T-helper 2 cell treated with Interferon-gamma antibody and Interleukin-4, amounts not matched to agents 5 μg/mL and 100 μg/mL, for 36 hours (primary cell): ENCODE measurements at regions not wholly inside any gene's neighbourhood (a gene's known extent, or its start where the extent isn't known, plus 50 kb on each side); places are given as distances from the start of the nearest gene placed in this dataset.

Experiments used
- DNase-seq: peaks from one replicate; pipeline ENCODE4 v3.0.0; 2021; ENCODE audit warnings: low spot score
- H3K27ac Mint-ChIP-seq: one replicate; pipeline ENCODE4 v1.8.0; 2021; ENCODE audit warnings: mild to moderate bottlenecking, mixed read lengths
- H3K27me3 Mint-ChIP-seq: one replicate; pipeline ENCODE4 v1.8.0; 2021; ENCODE audit warnings: low read depth, mixed read lengths
- H3K36me3 Mint-ChIP-seq: one replicate; pipeline ENCODE4 v1.8.0; 2021; ENCODE audit warnings: low read depth, mixed read lengths
- H3K4me1 Mint-ChIP-seq: one replicate; pipeline ENCODE4 v1.8.0; 2021; ENCODE audit warnings: low read depth, mixed read lengths
- H3K4me3 Mint-ChIP-seq: one replicate; pipeline ENCODE4 v1.8.0; 2022; ENCODE audit warnings: mild to moderate bottlenecking, moderate library complexity, mixed read lengths
- H3K9me3 Mint-ChIP-seq: one replicate; pipeline ENCODE4 v1.8.0; 2021; ENCODE audit warnings: mixed read lengths

DNA sequence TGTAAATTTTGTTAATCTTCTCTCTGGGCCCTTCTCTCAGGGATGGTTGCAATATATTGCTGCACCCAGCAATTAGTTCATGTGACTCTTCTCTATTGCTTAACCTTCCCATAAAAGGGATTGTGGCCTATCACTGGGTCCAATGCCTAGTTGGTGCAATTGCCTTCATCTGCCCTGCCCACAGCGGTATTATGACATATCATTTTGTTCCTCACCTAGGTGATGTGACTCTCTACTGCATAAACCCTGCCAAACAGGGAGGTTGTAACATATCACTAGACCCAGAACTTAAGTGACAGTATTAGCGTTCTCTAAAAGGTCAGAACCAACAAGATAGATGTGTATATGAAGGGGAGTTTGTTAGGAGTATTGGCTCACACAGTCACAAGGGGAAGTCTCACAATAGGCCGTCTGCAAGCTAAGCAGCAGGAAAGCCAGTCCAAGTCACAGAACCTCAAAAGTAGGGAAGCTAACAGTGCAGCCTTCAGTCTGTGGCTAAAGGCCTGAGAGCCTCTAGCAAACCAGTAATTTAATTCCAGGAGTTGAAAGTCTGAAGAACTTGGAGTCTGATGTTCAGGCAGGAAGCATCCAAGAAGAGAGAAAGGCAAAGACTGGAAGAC, 317.8 kb downstream of the RPS4Y2 start:
- Mint-ChIP-seq H3K9me3 (peaks cover 6% of the 10 kb centered on the region), H3K4me1 (peaks cover 23% of the 10 kb centered on the region), H3K4me3 (no peak overlapping the region), H3K27me3 (no peaks in the 10 kb centered on the region), H3K36me3 (peaks cover 1% of the 10 kb centered on the region), H3K27ac (peak overlapping the region; percentile 20)
- no peak for DNase-seq

DNA sequence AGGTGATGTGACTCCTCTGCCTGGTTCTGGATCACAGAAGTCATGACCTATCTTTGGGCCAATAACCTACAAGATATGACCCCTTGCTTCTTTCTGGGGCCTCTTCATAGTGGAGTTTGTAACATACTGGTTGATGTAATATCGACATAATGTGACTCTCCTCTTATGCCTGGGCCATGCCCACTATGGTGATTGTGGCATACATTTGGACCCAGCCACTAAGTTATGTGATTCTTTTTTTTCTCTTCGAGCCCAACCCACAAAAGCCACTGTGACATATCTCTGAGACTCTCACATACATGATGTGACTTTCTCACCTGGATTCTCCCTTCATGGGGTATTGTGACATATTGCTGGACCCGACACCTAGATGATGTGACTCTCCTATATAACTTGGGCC, 319.8 kb downstream of the RPS4Y2 start:
- no peak overlapping the region for H3K27ac Mint-ChIP-seq
- H3K27me3 Mint-ChIP-seq = no peaks in the 10 kb centered on the region
- peaks cover 23% of the 10 kb centered on the region for H3K4me1 Mint-ChIP-seq
- H3K4me3 Mint-ChIP-seq = no peak overlapping the region
- DNase-seq = no peak
- peaks cover 1% of the 10 kb centered on the region for H3K36me3 Mint-ChIP-seq
- peaks cover 6% of the 10 kb centered on the region for H3K9me3 Mint-ChIP-seq

DNA sequence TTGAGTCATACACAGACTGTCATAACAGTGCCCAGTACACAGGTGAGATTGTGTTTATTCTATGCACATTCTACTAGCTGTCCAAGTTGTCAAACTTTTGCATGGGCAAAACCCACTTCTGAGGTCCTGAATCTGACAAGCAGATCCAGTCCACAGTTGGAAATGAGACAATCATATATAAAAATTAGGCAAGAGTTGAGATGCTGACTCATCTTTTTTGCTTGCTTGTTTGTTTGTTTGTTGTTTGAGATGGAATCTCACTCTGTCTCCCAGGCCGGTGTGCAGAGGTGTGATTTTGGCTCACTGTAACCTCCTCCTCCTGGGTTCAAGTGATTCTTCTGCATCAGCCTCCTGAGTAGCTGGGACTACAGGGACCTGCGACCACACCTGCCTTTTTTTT, 323.8 kb downstream of the RPS4Y2 start:
- peaks cover 4% of the 10 kb centered on the region for H3K9me3 Mint-ChIP-seq
- no peak for DNase-seq
- no peak overlapping the region for H3K27ac Mint-ChIP-seq
- peaks cover 28% of the 10 kb centered on the region for H3K4me1 Mint-ChIP-seq
- H3K4me3 Mint-ChIP-seq = no peak overlapping the region
- H3K27me3 Mint-ChIP-seq = no peaks in the 10 kb centered on the region
- peaks cover 6% of the 10 kb centered on the region for H3K36me3 Mint-ChIP-seq

DNA sequence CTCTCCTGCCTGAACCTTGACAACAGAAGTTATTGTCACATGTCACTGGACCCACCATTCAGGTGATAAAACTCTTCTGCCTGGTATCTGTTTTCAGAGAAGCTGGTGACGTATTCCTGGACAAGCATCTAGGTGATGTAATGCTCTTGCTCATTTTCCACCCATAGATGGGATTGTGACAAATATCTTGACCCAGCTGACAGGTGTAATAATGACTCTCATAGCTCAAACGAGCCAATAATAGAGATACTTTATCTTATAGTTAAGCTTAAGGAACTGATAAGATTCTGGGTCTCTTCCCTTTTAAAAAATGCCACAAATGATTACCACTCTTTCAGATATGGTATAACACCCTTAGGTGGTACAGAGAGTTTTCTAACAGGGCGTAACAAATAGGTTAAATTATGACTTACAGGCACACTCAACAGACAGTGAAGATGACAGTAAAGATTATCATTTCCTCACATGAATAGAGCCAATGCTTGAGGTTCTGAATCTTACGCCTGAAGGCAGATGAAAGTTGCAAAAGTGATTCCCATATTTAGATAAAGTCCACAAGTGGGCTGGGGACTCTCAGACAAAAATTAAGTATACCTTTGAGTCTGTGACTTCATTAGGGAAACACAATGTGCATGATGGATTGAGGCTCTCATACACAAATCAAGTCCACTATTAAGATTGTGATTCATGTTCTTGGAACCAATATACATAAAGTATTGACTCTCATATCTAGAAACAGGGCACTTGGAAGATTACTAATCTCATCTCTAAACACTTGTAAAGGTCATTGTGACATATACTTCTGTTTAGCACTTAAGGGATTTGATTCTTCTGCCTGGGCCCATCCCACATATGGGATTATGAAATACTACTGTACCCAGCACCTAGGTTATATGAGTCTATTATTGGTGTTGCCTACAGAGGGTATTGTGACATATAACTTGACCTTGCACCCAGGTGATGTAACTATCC, 326.0 kb downstream of the RPS4Y2 start:
- Mint-ChIP-seq H3K27me3 (no peaks in the 10 kb centered on the region), H3K36me3 (peaks cover 14% of the 10 kb centered on the region), H3K4me1 (peaks cover 14% of the 10 kb centered on the region), H3K9me3 (peaks cover 11% of the 10 kb centered on the region), H3K4me3 (no peak overlapping the region), H3K27ac (no peak overlapping the region)
- no peak for DNase-seq

DNA sequence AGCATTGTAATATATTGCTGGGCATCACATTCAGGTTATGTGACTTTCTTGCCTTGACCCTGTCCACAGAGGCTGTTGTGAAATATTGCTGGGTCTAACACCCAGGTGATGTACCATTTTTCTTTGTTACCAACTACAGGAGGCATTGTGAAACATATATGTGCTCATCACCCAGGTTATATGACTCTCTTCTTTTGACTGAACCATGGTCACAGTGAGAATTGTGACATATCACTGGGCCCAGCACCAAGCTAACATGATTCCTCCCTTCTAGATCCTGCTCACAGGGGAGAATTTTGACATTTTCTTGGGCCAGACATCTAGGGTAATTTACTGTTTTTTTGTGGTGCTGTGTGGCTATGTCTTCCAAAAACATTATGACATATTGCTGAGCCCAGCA, 326.7 kb downstream of the RPS4Y2 start:
- Mint-ChIP-seq H3K9me3 (peaks cover 15% of the 10 kb centered on the region), H3K36me3 (peaks cover 20% of the 10 kb centered on the region), H3K4me3 (no peak overlapping the region), H3K27ac (no peak overlapping the region), H3K27me3 (no peaks in the 10 kb centered on the region), H3K4me1 (peaks cover 14% of the 10 kb centered on the region)
- DNase-seq = no peak

DNA sequence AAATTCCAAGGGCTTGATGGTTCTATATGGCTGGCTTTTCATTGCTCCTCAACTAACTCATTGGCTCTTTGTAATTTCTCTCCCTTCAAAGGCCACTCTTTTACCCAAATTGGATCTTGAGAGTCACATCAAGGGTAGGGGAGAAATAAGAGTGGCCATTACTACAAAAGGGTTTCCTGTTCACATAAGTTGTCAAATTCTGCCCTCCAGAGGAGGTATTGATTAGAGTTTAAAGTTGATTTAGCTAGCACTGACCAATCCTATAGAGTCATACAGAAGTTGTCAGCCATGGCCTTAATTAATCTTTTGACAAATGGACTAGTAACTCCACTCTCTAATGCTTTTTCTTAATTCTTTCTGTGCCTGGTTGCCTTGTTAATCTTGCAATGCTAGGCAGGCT, 336.0 kb downstream of the RPS4Y2 start:
- H3K27me3 Mint-ChIP-seq = no peaks in the 10 kb centered on the region
- no peak overlapping the region for H3K27ac Mint-ChIP-seq
- H3K4me1 Mint-ChIP-seq = peaks cover 21% of the 10 kb centered on the region
- no peak overlapping the region for H3K4me3 Mint-ChIP-seq
- H3K9me3 Mint-ChIP-seq = peaks cover 15% of the 10 kb centered on the region
- no peak for DNase-seq
- peaks cover 18% of the 10 kb centered on the region for H3K36me3 Mint-ChIP-seq

DNA sequence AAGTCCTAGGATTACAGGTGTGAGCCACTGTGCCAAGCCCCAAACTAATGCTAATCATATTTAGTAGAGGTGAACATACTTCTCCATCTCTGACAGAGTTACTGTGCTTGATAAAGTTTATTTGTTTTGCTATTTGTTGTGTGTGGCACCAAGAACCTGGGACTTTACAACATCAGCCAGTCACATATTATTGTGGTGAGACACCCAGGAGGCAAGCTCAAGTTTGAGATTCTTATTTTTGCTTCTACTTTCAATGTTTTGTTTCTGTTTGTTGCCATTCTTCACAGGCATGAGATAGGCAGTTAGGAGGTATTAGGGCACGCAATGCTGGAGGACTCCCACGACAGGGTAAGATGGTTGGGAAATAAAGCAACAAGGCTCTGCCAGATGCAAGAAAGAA, 346.6 kb downstream of the RPS4Y2 start:
- H3K4me3 Mint-ChIP-seq = peak overlapping the region; percentile 51
- DNase-seq = no peak
- peaks cover 48% of the 10 kb centered on the region for H3K4me1 Mint-ChIP-seq
- H3K36me3 Mint-ChIP-seq = peaks cover 8% of the 10 kb centered on the region
- H3K9me3 Mint-ChIP-seq = no peaks in the 10 kb centered on the region
- H3K27ac Mint-ChIP-seq = peak overlapping the region; percentile 78
- no peaks in the 10 kb centered on the region for H3K27me3 Mint-ChIP-seq

DNA sequence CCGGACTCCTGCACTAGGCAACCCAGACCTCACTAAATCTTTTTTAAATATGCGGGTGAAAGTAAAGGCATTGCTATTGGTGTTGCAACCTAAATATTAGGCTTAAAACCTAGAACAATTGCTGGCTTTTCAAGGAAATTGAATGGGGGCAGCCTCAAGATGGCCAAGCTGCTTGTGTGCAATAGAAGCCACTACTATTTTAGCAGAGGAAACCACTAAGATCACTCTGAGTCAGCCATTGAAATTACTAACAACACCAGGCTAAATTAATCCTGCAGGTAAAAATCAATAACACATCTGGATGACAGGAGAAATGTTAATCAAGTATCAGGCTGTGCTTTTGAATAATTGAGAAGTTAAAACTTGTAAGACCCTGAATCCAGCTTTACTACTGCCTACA, 348.0 kb downstream of the RPS4Y2 start:
- Mint-ChIP-seq H3K27me3 (no peaks in the 10 kb centered on the region), H3K4me1 (peaks cover 57% of the 10 kb centered on the region), H3K9me3 (no peaks in the 10 kb centered on the region), H3K27ac (no peak overlapping the region), H3K4me3 (no peak overlapping the region), H3K36me3 (peaks cover 8% of the 10 kb centered on the region)
- DNase-seq = no peak

DNA sequence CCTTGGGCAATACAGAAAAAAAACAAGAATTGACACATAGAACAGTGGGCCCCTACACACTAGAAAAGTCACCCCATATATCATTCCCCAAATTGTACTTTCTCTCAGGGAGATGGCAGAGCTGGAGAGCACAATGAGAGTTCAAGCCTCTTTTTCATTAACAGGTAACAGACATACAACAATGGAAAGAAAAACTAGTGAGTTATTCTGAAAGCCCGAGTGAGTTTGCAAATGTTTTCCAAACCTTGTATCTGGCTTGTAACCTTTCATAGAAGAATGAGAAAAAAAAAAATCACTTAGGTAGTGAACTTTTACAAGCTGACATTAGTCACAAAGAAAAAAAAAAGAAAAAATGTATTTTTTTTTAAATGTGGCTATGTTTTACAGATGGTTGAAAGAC, 349.6 kb downstream of the RPS4Y2 start:
- H3K36me3 Mint-ChIP-seq = peaks cover 8% of the 10 kb centered on the region
- peaks cover 68% of the 10 kb centered on the region for H3K4me1 Mint-ChIP-seq
- no peaks in the 10 kb centered on the region for H3K9me3 Mint-ChIP-seq
- no peak for DNase-seq
- peak overlapping the region; percentile 78 for H3K27ac Mint-ChIP-seq
- H3K4me3 Mint-ChIP-seq = peak overlapping the region; percentile 57
- no peaks in the 10 kb centered on the region for H3K27me3 Mint-ChIP-seq

DNA sequence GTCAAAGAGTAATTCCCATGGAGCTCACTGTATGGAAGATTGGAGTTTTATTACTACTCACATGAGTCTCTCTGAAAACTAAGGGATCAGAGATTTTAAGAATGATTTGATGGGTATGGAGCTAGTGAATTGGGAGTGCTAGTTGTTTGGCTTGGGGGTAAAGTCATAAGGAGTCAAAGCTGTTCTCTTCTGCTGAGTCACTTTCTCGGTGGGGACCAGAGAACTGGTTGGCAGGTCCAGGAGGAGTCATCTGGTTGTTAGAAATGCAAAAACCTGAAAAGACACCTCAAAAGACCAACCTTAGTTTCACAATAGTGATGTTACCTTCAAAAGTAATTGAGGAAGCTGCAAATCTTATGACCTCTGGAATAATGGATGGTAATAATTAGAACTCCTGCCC, 355.4 kb downstream of the RPS4Y2 start:
- Mint-ChIP-seq H3K27me3 (no peaks in the 10 kb centered on the region), H3K27ac (peak overlapping the region; percentile 23), H3K4me1 (peaks cover 47% of the 10 kb centered on the region), H3K36me3 (peaks cover 4% of the 10 kb centered on the region), H3K9me3 (peaks cover 13% of the 10 kb centered on the region), H3K4me3 (no peak overlapping the region)
- DNase-seq = no peak

DNA sequence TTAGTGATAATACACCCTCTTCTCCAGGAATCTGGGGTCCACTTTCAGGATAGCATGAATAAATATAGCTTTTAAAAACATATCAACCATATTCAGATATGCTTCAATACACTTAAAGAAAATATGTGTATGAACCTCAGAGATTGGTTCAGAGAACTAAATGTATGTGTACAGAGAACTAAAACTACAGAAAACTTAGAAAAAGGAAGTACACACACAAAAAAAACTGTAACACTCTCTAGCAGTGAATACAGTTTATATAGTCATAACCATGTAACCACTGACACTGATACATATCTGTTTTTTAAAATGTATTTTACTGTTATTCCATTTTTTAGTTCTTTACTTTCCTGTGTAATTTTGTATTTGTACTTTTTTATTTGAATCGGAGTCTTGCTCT, 365.2 kb downstream of the RPS4Y2 start:
- peaks cover 2% of the 10 kb centered on the region for H3K36me3 Mint-ChIP-seq
- DNase-seq = no peak
- no peak overlapping the region for H3K27ac Mint-ChIP-seq
- no peak overlapping the region for H3K4me3 Mint-ChIP-seq
- peaks cover 17% of the 10 kb centered on the region for H3K4me1 Mint-ChIP-seq
- H3K27me3 Mint-ChIP-seq = no peaks in the 10 kb centered on the region
- H3K9me3 Mint-ChIP-seq = peaks cover 7% of the 10 kb centered on the region

DNA sequence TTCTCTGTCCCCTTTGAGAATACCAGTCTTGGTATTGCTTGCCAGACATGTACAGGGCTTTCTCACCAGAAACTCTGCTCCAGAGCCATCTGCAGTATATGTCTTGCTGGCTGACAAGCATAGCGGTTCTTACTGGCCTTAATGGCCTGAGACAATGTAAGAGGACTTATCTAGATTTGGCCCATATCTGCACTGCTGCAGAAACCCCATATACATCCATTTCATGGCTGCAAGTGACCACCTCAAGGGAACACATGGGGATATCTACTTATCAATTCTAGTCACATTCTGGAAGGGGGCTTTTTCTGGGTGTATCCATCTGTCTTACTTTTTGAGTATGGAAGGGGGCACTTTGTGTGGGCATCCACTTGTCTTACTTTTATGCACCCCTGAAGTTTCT, 375.5 kb upstream of the RBMY1B start:
- H3K27ac Mint-ChIP-seq = peak overlapping the region; percentile 41
- H3K27me3 Mint-ChIP-seq = no peaks in the 10 kb centered on the region
- H3K4me3 Mint-ChIP-seq = peak overlapping the region; percentile 32
- H3K4me1 Mint-ChIP-seq = peaks cover 26% of the 10 kb centered on the region
- DNase-seq = no peak
- H3K36me3 Mint-ChIP-seq = peaks cover 4% of the 10 kb centered on the region
- H3K9me3 Mint-ChIP-seq = no peaks in the 10 kb centered on the region

DNA sequence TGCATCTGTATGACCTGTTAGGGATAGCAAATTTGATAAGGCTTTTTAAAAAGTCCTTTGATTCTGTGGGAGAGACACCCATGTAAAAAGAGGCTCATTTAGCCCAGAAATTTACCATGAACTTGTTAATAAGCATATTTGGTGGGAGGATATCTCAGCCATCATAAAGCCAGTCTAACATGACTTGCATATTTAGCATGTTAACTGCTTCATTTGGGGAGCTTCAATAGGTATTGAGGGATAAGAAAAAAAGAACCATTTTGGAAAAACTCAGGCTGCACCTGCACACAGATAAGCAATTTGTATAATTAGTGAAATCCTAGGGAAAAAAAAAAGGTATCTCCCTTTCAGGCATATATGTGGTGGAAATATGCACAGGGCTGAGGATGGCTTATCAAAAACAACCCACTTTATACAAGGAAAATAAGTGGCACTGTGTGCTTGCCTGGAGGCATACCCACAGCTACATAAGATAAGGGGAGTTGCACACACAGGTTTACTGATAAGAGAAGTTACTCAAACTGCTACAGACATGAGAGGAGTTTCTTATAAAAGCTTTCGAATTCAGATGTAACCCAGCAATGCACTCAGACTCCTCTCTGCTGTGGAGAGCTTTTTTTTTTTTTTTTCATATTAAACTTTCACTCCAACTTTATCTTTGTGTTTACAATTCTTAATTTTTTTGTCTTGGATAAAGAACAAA, 372.9 kb upstream of the RBMY1B start:
- Mint-ChIP-seq H3K4me3 (peak overlapping the region; percentile 89), H3K36me3 (peaks cover 18% of the 10 kb centered on the region), H3K27me3 (no peaks in the 10 kb centered on the region), H3K9me3 (no peaks in the 10 kb centered on the region), H3K4me1 (peaks cover 33% of the 10 kb centered on the region), H3K27ac (peak overlapping the region; percentile 67)
- peak; percentile 9 for DNase-seq

DNA sequence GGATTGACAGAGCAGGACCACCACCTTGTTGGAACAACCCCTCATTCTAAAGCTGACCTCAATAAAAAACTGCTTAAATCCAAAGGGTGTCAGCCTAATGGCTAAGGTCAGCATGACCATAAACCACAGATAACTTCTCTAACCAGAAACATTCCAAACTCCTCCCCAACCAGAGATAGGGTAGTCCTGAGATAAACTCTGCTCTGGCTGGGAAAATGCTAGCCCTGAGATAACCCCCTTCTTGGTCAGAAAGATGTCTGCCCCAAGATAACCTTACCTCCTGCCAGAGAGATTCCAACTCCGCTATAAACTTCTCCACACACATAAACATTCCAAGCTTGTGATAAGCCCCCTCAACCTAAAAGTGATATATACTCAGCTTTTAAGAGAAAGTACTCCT, 364.8 kb upstream of the RBMY1B start:
- no peak overlapping the region for H3K27ac Mint-ChIP-seq
- H3K9me3 Mint-ChIP-seq = no peaks in the 10 kb centered on the region

More for the DNA sequence above, 364.8 kb upstream of the RBMY1B start:
- no peak for DNase-seq
- peaks cover 19% of the 10 kb centered on the region for H3K4me1 Mint-ChIP-seq
- H3K27me3 Mint-ChIP-seq = no peaks in the 10 kb centered on the region
- H3K4me3 Mint-ChIP-seq = no peak overlapping the region
- peaks cover 44% of the 10 kb centered on the region for H3K36me3 Mint-ChIP-seq
